ENCODE measurements at regions not wholly inside any gene's neighbourhood (a gene's known extent, or its start where the extent isn't known, plus 50 kb on each side); places are given as distances from the start of the nearest gene placed in this dataset.

GRCh38 chr7:41135511-41135910 lies 567.4 kb downstream of the INHBA start:
- no peak overlapping the region for H3K9ac ChIP-seq (ENCODE audit: insufficient read depth, low read length, poor library complexity, severe bottlenecking)
- H3K4me1 Mint-ChIP-seq = peaks cover 6% of the 10 kb centered on the region
- H3K79me2 ChIP-seq (ENCODE audit: insufficient read depth, low read length) = no peaks in the 10 kb centered on the region
- H3K4me3 ChIP-seq (replicated peaks in 1 of 3; ENCODE audit: low read depth in 2 of 3, low read length in 3 of 3) = no peak overlapping the region
- no peaks in the 10 kb centered on the region for H3K36me3 ChIP-seq (replicated peaks in 1 of 2; ENCODE audit: control insufficient read depth in 1 of 2, insufficient read depth in 2 of 2, low read length in 2 of 2)
- H3K4me1 ChIP-seq (ENCODE audit: control insufficient read depth in 1 of 2, insufficient read depth in 2 of 2, low read length in 2 of 2) = no peaks in the 10 kb centered on the region
- peaks cover 0 to 4% of the 10 kb centered on the region in 2 donors for H3K9me3 ChIP-seq (replicated peaks in 1 of 2; ENCODE audit: control insufficient read depth in 1 of 2, insufficient read depth in 1 of 2, low read length in 2 of 2)
- H3K4me2 ChIP-seq (replicated peaks; ENCODE audit: extremely low read depth, low read length, poor library complexity, severe bottlenecking) = no peak overlapping the region
- H3K27ac Mint-ChIP-seq = peak overlapping the region in 1 of 7 donors; percentile 23
- intact Hi-C loops (cut with micrococcal nuclease) = no loop called here
- H3K36me3 Mint-ChIP-seq = no peaks in the 10 kb centered on the region
- no peaks in the 10 kb centered on the region for H4K20me1 ChIP-seq (ENCODE audit: insufficient read depth, low read length)
- peaks cover 0 to 9% (median 3%) of the 10 kb centered on the region in 7 donors for H3K9me3 Mint-ChIP-seq
- peaks cover 0 to 2% (median 2%) of the 10 kb centered on the region in 3 donors for H3K27me3 Mint-ChIP-seq (ENCODE audit: low read depth in 3 of 3)
- no peak overlapping the region for H2AFZ ChIP-seq (ENCODE audit: insufficient read depth, low read depth, low read length, poor library complexity, severe bottlenecking)
- no peak overlapping the region for H3K27ac ChIP-seq (ENCODE audit: low read depth in 1 of 2, low read length in 2 of 2)
- no peak for TF ChIP-seq CTCF (IDR thresholded peaks at IDR 0.05)
- H3K27me3 ChIP-seq (ENCODE audit: control insufficient read depth in 2 of 2, insufficient read depth in 2 of 2, low read length in 2 of 2) = no peaks in the 10 kb centered on the region
- DNase-seq = no peak
- H3K4me3 Mint-ChIP-seq = no peak overlapping the region
- 98% methylated on average over 6 of the region's 6 CpGs for WGBS (ENCODE audit: insufficient coverage)

GRCh38 chr7:41134300-41135255 lies 568.3 kb downstream of the INHBA start:
- no peaks in the 10 kb centered on the region for H3K36me3 ChIP-seq (replicated peaks in 1 of 2; ENCODE audit: control insufficient read depth in 1 of 2, insufficient read depth in 2 of 2, low read length in 2 of 2)
- no peaks in the 10 kb centered on the region for H3K4me1 ChIP-seq (ENCODE audit: control insufficient read depth in 1 of 2, insufficient read depth in 2 of 2, low read length in 2 of 2)
- H3K79me2 ChIP-seq (ENCODE audit: insufficient read depth, low read length) = no peaks in the 10 kb centered on the region
- Mint-ChIP-seq H3K4me1 (peaks cover 6% of the 10 kb centered on the region), H3K27ac (no peak overlapping the region), H3K9me3 (peaks cover 0 to 9% (median 2%) of the 10 kb centered on the region in 7 donors), H3K36me3 (no peaks in the 10 kb centered on the region), H3K27me3 (ENCODE audit: low read depth in 3 of 3) (peaks cover 0 to 2% (median 2%) of the 10 kb centered on the region in 3 donors), H3K4me3 (no peak overlapping the region)
- DNase-seq = peak in 1 of 3 donors; percentile 6
- no peak for TF ChIP-seq CTCF (IDR thresholded peaks at IDR 0.05)
- WGBS (ENCODE audit: insufficient coverage) = no CpG with 5 or more reads among the region's 3 CpGs
- no peaks in the 10 kb centered on the region for H4K20me1 ChIP-seq (ENCODE audit: insufficient read depth, low read length)
- no peak overlapping the region for H3K9ac ChIP-seq (ENCODE audit: insufficient read depth, low read length, poor library complexity, severe bottlenecking)
- H2AFZ ChIP-seq (ENCODE audit: insufficient read depth, low read depth, low read length, poor library complexity, severe bottlenecking) = no peak overlapping the region
- no peaks in the 10 kb centered on the region for H3K27me3 ChIP-seq (ENCODE audit: control insufficient read depth in 2 of 2, insufficient read depth in 2 of 2, low read length in 2 of 2)
- no peak overlapping the region for H3K4me3 ChIP-seq (replicated peaks in 1 of 3; ENCODE audit: low read depth in 2 of 3, low read length in 3 of 3)
- peaks cover 0 to 4% of the 10 kb centered on the region in 2 donors for H3K9me3 ChIP-seq (replicated peaks in 1 of 2; ENCODE audit: control insufficient read depth in 1 of 2, insufficient read depth in 1 of 2, low read length in 2 of 2)
- no peak overlapping the region for H3K4me2 ChIP-seq (replicated peaks; ENCODE audit: extremely low read depth, low read length, poor library complexity, severe bottlenecking)
- intact Hi-C loops (cut with micrococcal nuclease) = no loop called here
- H3K27ac ChIP-seq (ENCODE audit: low read depth in 1 of 2, low read length in 2 of 2) = no peak overlapping the region

All from CD14-positive monocyte (primary cell).